ENCODE measurements at regions not wholly inside any gene's neighbourhood (a gene's known extent, or its start where the extent isn't known, plus 50 kb on each side); places are given as distances from the start of the nearest gene placed in this dataset.
"Not testable (repeated sequence)": the region's sequence is repeated elsewhere in the genome, so short reads cannot be mapped to it uniquely, and the experiment has no call there.

- intact Hi-C loops (cut with DNase I): no loop called here
- TF ChIP-seq CTCF (IDR thresholded peaks at IDR 0.05): no peak
- no peak for ATAC-seq
- no peaks in the 10 kb centered on the region for H3K4me1 ChIP-seq
- no peaks in the 10 kb centered on the region for H3K27me3 ChIP-seq
- no peak for DNase-seq
- H3K4me3 ChIP-seq: no peak overlapping the region
- H3K27ac ChIP-seq: no peak overlapping the region
- no peaks in the 10 kb centered on the region for H3K9me3 ChIP-seq
- no peaks in the 10 kb centered on the region for H3K36me3 ChIP-seq
Observed at GRCh38 chr3:168794427-168794826, 698.7 kb upstream of the GOLIM4 start.

GRCh38 chr3:168782193-168782592 lies 686.5 kb upstream of the GOLIM4 start:
- no peak overlapping the region for H3K27ac ChIP-seq
- no peak overlapping the region for H3K4me3 ChIP-seq
- intact Hi-C loops (cut with DNase I): no loop called here
- ATAC-seq (no peak), DNase-seq (no peak)
- no peak for TF ChIP-seq CTCF (IDR thresholded peaks at IDR 0.05)
- H3K4me1 ChIP-seq: no peaks in the 10 kb centered on the region
- no peaks in the 10 kb centered on the region for H3K27me3 ChIP-seq
- no peaks in the 10 kb centered on the region for H3K36me3 ChIP-seq
- no peaks in the 10 kb centered on the region for H3K9me3 ChIP-seq

- intact Hi-C loops (cut with DNase I); ATAC-seq; H3K9me3 ChIP-seq; H3K36me3 ChIP-seq; H3K27ac ChIP-seq; H3K4me3 ChIP-seq; H3K27me3 ChIP-seq; H3K4me1 ChIP-seq; DNase-seq: not testable (repeated sequence)
Observed at GRCh38 chr3:168779970-168780645, 684.4 kb upstream of the GOLIM4 start.

GRCh38 chr3:168753724-168754123 lies 658.0 kb upstream of the GOLIM4 start:
- DNase-seq (no peak), ATAC-seq (no peak)
- no peaks in the 10 kb centered on the region for H3K27me3 ChIP-seq
- no peaks in the 10 kb centered on the region for H3K4me1 ChIP-seq
- TF ChIP-seq CTCF (IDR thresholded peaks at IDR 0.05): no peak
- no peak overlapping the region for H3K27ac ChIP-seq
- H3K4me3 ChIP-seq: no peak overlapping the region
- H3K9me3 ChIP-seq: no peaks in the 10 kb centered on the region
- intact Hi-C loops (cut with DNase I): no loop called here
- H3K36me3 ChIP-seq: no peaks in the 10 kb centered on the region

GRCh38 chr3:168752339-168752738 lies 656.6 kb upstream of the GOLIM4 start:
- intact Hi-C loops (cut with DNase I): no loop called here
- no peak for DNase-seq

GRCh38 chr3:168747697-168748096 lies 652.0 kb upstream of the GOLIM4 start:
- DNase-seq (no peak), ATAC-seq (no peak)
- Histone ChIP-seq H3K9me3 (no peaks in the 10 kb centered on the region), H3K27ac (no peak overlapping the region), H3K36me3 (no peaks in the 10 kb centered on the region), H3K4me3 (no peak overlapping the region), H3K27me3 (no peaks in the 10 kb centered on the region), H3K4me1 (no peaks in the 10 kb centered on the region)
- intact Hi-C loops (cut with DNase I): no loop called here
- no peak for TF ChIP-seq CTCF (IDR thresholded peaks at IDR 0.05)

More at GRCh38 chr3:168752339-168752738, 656.6 kb upstream of the GOLIM4 start:
- ATAC-seq: no peak
- no peaks in the 10 kb centered on the region for H3K4me1 ChIP-seq
- no peak overlapping the region for H3K27ac ChIP-seq
- H3K9me3 ChIP-seq: no peaks in the 10 kb centered on the region
- H3K36me3 ChIP-seq: no peaks in the 10 kb centered on the region
- no peaks in the 10 kb centered on the region for H3K27me3 ChIP-seq
- H3K4me3 ChIP-seq: no peak overlapping the region
- TF ChIP-seq CTCF (IDR thresholded peaks at IDR 0.05): no peak
